Testis (tissue), 2 donors: ENCODE measurements at regions not wholly inside any gene's neighbourhood (a gene's known extent, or its start where the extent isn't known, plus 50 kb on each side); places are given as distances from the start of the nearest gene placed in this dataset.

Experiments
- POLR2A ChIP-seq: fragments of 450-650 bp; IDR thresholded peaks from one replicate; pipeline ENCODE4 v1.6.1; 2017; ENCODE audit warnings: antibody characterized with exemption, mild to moderate bottlenecking, moderate library complexity
- TF ChIP-seq, protein P1 (sequence below), 3 experiments: fragments of 450-650 bp in 2 of 3; fragments of 200-600 bp in 1 of 3; sonication (generic) in 1 of 3; IDR thresholded peaks; one replicate each; pipeline ENCODE4 v1.5.1; 2016 to 2019; ENCODE audit warnings: antibody characterized with exemption in 3 of 3, mild to moderate bottlenecking in 2 of 3, moderate library complexity in 1 of 3

GRCh38 chr12:91551242-91551641 is 368.6 kb upstream of the DCN start:
- TF ChIP-seq, protein P1, sequence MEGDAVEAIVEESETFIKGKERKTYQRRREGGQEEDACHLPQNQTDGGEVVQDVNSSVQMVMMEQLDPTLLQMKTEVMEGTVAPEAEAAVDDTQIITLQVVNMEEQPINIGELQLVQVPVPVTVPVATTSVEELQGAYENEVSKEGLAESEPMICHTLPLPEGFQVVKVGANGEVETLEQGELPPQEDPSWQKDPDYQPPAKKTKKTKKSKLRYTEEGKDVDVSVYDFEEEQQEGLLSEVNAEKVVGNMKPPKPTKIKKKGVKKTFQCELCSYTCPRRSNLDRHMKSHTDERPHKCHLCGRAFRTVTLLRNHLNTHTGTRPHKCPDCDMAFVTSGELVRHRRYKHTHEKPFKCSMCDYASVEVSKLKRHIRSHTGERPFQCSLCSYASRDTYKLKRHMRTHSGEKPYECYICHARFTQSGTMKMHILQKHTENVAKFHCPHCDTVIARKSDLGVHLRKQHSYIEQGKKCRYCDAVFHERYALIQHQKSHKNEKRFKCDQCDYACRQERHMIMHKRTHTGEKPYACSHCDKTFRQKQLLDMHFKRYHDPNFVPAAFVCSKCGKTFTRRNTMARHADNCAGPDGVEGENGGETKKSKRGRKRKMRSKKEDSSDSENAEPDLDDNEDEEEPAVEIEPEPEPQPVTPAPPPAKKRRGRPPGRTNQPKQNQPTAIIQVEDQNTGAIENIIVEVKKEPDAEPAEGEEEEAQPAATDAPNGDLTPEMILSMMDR (IDR thresholded peaks at IDR 0.05) = no peak
- TF ChIP-seq POLR2A = no peak
